IMR-90 (cell line): ENCODE measurements at regions not wholly inside any gene's neighbourhood (a gene's known extent, or its start where the extent isn't known, plus 50 kb on each side); places are given as distances from the start of the nearest gene placed in this dataset.

Source experiments
- BHLHE40 ChIP-seq: fragments of 150-350 bp; IDR thresholded peaks from 2 replicates; pipeline ENCODE4 v1.6.1; 2016; ENCODE audit warnings: mild to moderate bottlenecking, low read depth, low read length
- CTCF ChIP-seq: conservative IDR thresholded peaks from 2 replicates; pipeline ENCODE4 v1.5.1; 2012; ENCODE audit warnings: mild to moderate bottlenecking, low read depth, low read length, improper control_type of control experiment
- FOS ChIP-seq: fragments of 150-350 bp; IDR thresholded peaks from 2 replicates; pipeline ENCODE4 v1.6.1; 2016; ENCODE audit warnings: low read depth, low read length
- MXI1 ChIP-seq: IDR thresholded peaks from 2 replicates; pipeline ENCODE4 v1.6.1; 2012; ENCODE audit warnings: low read depth, mild to moderate bottlenecking, low read length, moderate library complexity, borderline replicate concordance
- POLR2A ChIP-seq: IDR thresholded peaks from 2 replicates; pipeline ENCODE4 v1.6.1; 2012; ENCODE audit warnings: mild to moderate bottlenecking, low read depth, low read length
- RAD21 ChIP-seq: IDR thresholded peaks from 2 replicates; pipeline ENCODE4 v1.6.1; 2012; ENCODE audit warnings: low read length, improper control_type of control experiment
- RFX5 ChIP-seq: IDR thresholded peaks from 2 replicates; pipeline ENCODE4 v1.8.0; 2012; ENCODE audit warnings: low read depth, mild to moderate bottlenecking, low read length, moderate library complexity
- SMC3 ChIP-seq: fragments of 150-350 bp; IDR thresholded peaks from 2 replicates; pipeline ENCODE4 v1.6.1; 2016; ENCODE audit warnings: low read depth, mild to moderate bottlenecking, antibody characterized with exemption, low read length, moderate library complexity

DNA sequence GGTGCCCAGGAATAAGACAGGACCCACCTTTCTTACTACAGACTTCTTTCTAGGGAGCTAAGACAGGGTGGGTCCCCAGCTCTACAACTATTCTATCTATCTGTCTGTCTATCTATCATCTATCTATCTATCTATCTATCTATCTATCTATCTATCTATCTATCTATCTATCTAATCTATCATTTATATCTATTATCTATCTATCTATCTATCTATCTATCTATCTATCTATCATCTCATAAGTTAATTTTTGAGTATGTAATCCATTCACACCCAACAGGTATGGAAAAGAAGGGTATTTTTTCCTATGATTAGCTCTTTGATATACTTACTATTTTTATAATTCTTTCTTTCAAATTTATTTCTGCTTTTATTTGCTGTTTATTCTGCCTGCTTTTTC is 55.9 kb downstream of the BAMBI start:
- TF ChIP-seq POLR2A (no peak), MXI1 (no peak), FOS (no peak), RAD21 (no peak), CTCF (no peak), RFX5 (no peak), BHLHE40 (no peak), SMC3 (no peak)
